ENCODE measurements at regions not wholly inside any gene's neighbourhood (a gene's known extent, or its start where the extent isn't known, plus 50 kb on each side); places are given as distances from the start of the nearest gene placed in this dataset.
"Not testable (repeated sequence)": the region's sequence is repeated elsewhere in the genome, so short reads cannot be mapped to it uniquely, and the experiment has no call there.

GRCh38 chr2:238600506-238601432 lies 174.0 kb downstream of the ASB1 start:
- DNase-seq (ENCODE audit: low read depth): no peak

- no peak for DNase-seq (ENCODE audit: low read depth)
Measured at GRCh38 chr2:238601433-238602222, 174.9 kb downstream of the ASB1 start.

- no peak for DNase-seq (ENCODE audit: low read depth)
Measured at GRCh38 chr2:238602223-238602960, 175.7 kb downstream of the ASB1 start.

GRCh38 chr2:238603596-238603995 lies 176.9 kb downstream of the ASB1 start:
- DNase-seq (ENCODE audit: low read depth): no peak

GRCh38 chr2:238606311-238606710 lies 179.6 kb downstream of the ASB1 start:
- no peak for DNase-seq (ENCODE audit: low read depth)

- DNase-seq (ENCODE audit: low read depth): no peak
Measured at GRCh38 chr2:238613610-238614009, 186.9 kb downstream of the ASB1 start.

GRCh38 chr2:238614376-238614775 lies 187.6 kb downstream of the ASB1 start:
- DNase-seq (ENCODE audit: low read depth): no peak

- DNase-seq (ENCODE audit: low read depth): no peak
Measured at GRCh38 chr2:238615187-238615586, 188.5 kb downstream of the ASB1 start.

- DNase-seq (ENCODE audit: low read depth): no peak
Measured at GRCh38 chr2:238616681-238617080, 190.0 kb downstream of the ASB1 start.

GRCh38 chr2:238618494-238619283 lies 192.0 kb downstream of the ASB1 start:
- not testable (repeated sequence) for DNase-seq (ENCODE audit: low read depth)

- no peak for DNase-seq (ENCODE audit: low read depth)
Measured at GRCh38 chr2:238627899-238628298, 201.2 kb downstream of the ASB1 start.

GRCh38 chr2:238629064-238629463 lies 202.3 kb downstream of the ASB1 start:
- no peak for DNase-seq (ENCODE audit: low read depth)

GRCh38 chr2:238631491-238632180 lies 204.9 kb downstream of the ASB1 start:
- no peak for DNase-seq (ENCODE audit: low read depth)

GRCh38 chr2:238632181-238633060 lies 205.7 kb downstream of the ASB1 start:
- DNase-seq (ENCODE audit: low read depth): no peak

- DNase-seq (ENCODE audit: low read depth): no peak
Measured at GRCh38 chr2:238633426-238634328, 206.9 kb downstream of the ASB1 start.

GRCh38 chr2:238634701-238635357 lies 208.1 kb downstream of the ASB1 start:
- no peak for DNase-seq (ENCODE audit: low read depth)

- DNase-seq (ENCODE audit: low read depth): no peak
Measured at GRCh38 chr2:238635647-238636051, 208.9 kb downstream of the ASB1 start.
